GM08714 (cell line): ENCODE measurements at regions not wholly inside any gene's neighbourhood (a gene's known extent, or its start where the extent isn't known, plus 50 kb on each side); places are given as distances from the start of the nearest gene placed in this dataset.

Experiments
- H3K4me3 ChIP-seq: fragments of 200-500 bp; sonication (Bioruptor generic); 2 replicates; pipeline ENCODE4 v1.5.1; 2014; ENCODE audit warnings: mild to moderate bottlenecking, low read length, inconsistent platforms
- ZNF274 ChIP-seq: IDR thresholded peaks from 2 replicates; pipeline ENCODE4 v1.6.1; 2012; ENCODE audit warnings: mild to moderate bottlenecking, low read depth, low read length

- H3K4me3 ChIP-seq, result no peak overlapping the region
- no peak for TF ChIP-seq ZNF274
These were observed 191.1 kb downstream of the MAP2K6 start for GRCh38 chr17:69605571-69605970.

GRCh38 chr17:69606142-69606800 lies 191.8 kb downstream of the MAP2K6 start:
- no peak overlapping the region for H3K4me3 ChIP-seq
- TF ChIP-seq ZNF274, result no peak

GRCh38 chr17:69607162-69607834 lies 192.8 kb downstream of the MAP2K6 start:
- H3K4me3 ChIP-seq, result no peak overlapping the region
- no peak for TF ChIP-seq ZNF274

- TF ChIP-seq ZNF274, result no peak
- H3K4me3 ChIP-seq, result no peak overlapping the region
These were observed 193.6 kb downstream of the MAP2K6 start for GRCh38 chr17:69608141-69608540.

- TF ChIP-seq ZNF274, result no peak
- peak overlapping the region; percentile 26; the same call in 1 of the 2 replicates for H3K4me3 ChIP-seq
These were observed 194.4 kb downstream of the MAP2K6 start for GRCh38 chr17:69608808-69609472.

- TF ChIP-seq ZNF274, result no peak
- no peak overlapping the region for H3K4me3 ChIP-seq
These were observed 195.2 kb downstream of the MAP2K6 start for GRCh38 chr17:69609473-69610305.

- TF ChIP-seq ZNF274, result no peak
These were observed 205.9 kb downstream of the MAP2K6 start for GRCh38 chr17:69620363-69620762.

GRCh38 chr17:69625474-69625873 lies 211.0 kb downstream of the MAP2K6 start:
- no peak overlapping the region for H3K4me3 ChIP-seq
- TF ChIP-seq ZNF274, result no peak

More at GRCh38 chr17:69620363-69620762, 205.9 kb downstream of the MAP2K6 start:
- no peak overlapping the region for H3K4me3 ChIP-seq

GRCh38 chr17:69630056-69630635 lies 215.6 kb downstream of the MAP2K6 start:
- no peak for TF ChIP-seq ZNF274
- no peak overlapping the region for H3K4me3 ChIP-seq

- no peak overlapping the region for H3K4me3 ChIP-seq
- TF ChIP-seq ZNF274, result no peak
These were observed 220.3 kb downstream of the MAP2K6 start for GRCh38 chr17:69634844-69635243.

GRCh38 chr17:69637446-69638156 lies 223.1 kb downstream of the MAP2K6 start:
- no peak for TF ChIP-seq ZNF274
- H3K4me3 ChIP-seq, result no peak overlapping the region

- TF ChIP-seq ZNF274, result no peak
- H3K4me3 ChIP-seq, result no peak overlapping the region
These were observed 224.6 kb downstream of the MAP2K6 start for GRCh38 chr17:69639096-69639495.

- H3K4me3 ChIP-seq, result no peak overlapping the region
- no peak for TF ChIP-seq ZNF274
These were observed 225.6 kb downstream of the MAP2K6 start for GRCh38 chr17:69640073-69640472.
